22Rv1 (cell line): ENCODE measurements at regions not wholly inside any gene's neighbourhood (a gene's known extent, or its start where the extent isn't known, plus 50 kb on each side); places are given as distances from the start of the nearest gene placed in this dataset.

Experiments used
- CTCF ChIP-seq: fragments of 450-650 bp; IDR thresholded peaks from 2 replicates; pipeline ENCODE4 v1.5.1; 2017; ENCODE audit warnings: mild to moderate bottlenecking
- ZFX ChIP-seq: fragments of 450-650 bp; IDR thresholded peaks from 2 replicates; pipeline ENCODE4 v1.6.1; 2017; ENCODE audit warnings: antibody characterized with exemption, borderline replicate concordance

- no peak for TF ChIP-seq CTCF
- no peak for TF ChIP-seq ZFX
Measured at GRCh38 chr6:152824666-152825065, 74.1 kb downstream of the VIP start.
